Activated CD8-positive, alpha-beta T cell treated with anti-CD3 and anti-CD28 coated beads, Interleukin-2, amount 10 ng/mL, durations not matched to agents 7 days and 5 days (primary cell): ENCODE measurements at regions not wholly inside any gene's neighbourhood (a gene's known extent, or its start where the extent isn't known, plus 50 kb on each side); places are given as distances from the start of the nearest gene placed in this dataset.

ENCODE experiments used
- ATAC-seq: fragments of 150-1000 bp; cut with Tn5 transposase; one replicate; pipeline ENCODE4 v1.10.0; 2021; ENCODE audit warnings: moderate library complexity
- CTCF ChIA-PET: fragments of 350-600 bp; sonication (Branson Sonifier 250); formaldehyde crosslinking; loops from one replicate; lab custom pipeline; 2021; ENCODE audit warnings: antibody characterized with exemption; lab: Charles Lee
- POLR2A ChIA-PET: fragments of 350-600 bp; sonication (Branson Sonifier 250); formaldehyde crosslinking; loops from one replicate; lab custom pipeline; 2021; ENCODE audit warnings: antibody characterized with exemption; lab: Charles Lee
- DNase-seq: peaks from one replicate; pipeline ENCODE4 v3.0.0-alpha.2; 2020
- H3K27ac Mint-ChIP-seq: one replicate; pipeline ENCODE4 v1.8.0; 2021; ENCODE audit warnings: mild to moderate bottlenecking, mixed read lengths
- H3K27me3 Mint-ChIP-seq: one replicate; pipeline ENCODE4 v1.8.0; 2021; ENCODE audit warnings: low read depth, mixed read lengths
- H3K36me3 Mint-ChIP-seq: one replicate; pipeline ENCODE4 v1.8.0; 2021; ENCODE audit warnings: low read depth, mixed read lengths
- H3K4me1 Mint-ChIP-seq: one replicate; pipeline ENCODE4 v1.8.0; 2021; ENCODE audit warnings: low read depth, mixed read lengths
- H3K4me3 Mint-ChIP-seq: one replicate; pipeline ENCODE4 v1.8.0; 2021; ENCODE audit warnings: mild to moderate bottlenecking, mixed read lengths
- H3K9me3 Mint-ChIP-seq: one replicate; pipeline ENCODE4 v1.8.0; 2022; ENCODE audit warnings: mixed read lengths; ENCODE audit not compliant: insufficient read depth

DNA sequence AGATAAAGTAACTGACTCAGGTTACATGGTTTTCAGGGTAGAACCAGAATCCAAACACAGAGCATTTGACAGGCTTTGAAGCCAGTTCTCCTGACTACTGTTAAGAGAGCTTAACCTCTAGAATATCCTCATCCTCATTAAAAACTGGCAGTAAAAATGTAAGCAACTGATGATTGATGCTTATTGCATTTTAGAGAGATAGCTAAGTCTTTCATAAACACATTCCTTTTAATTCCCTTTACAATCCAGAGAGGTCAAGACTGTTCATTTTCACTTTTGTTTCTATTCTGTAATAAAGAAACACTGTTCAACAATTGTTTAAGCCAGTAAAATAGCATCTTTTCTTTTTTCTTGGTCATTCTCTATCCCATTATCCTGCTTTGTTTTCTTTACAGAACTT is 53.9 kb upstream of the RAB27B start:
- CTCF ChIA-PET, result no interaction called here
- POLR2A ChIA-PET, result no interaction called here
- ATAC-seq, result no peak
- Mint-ChIP-seq H3K4me1 (no peaks in the 10 kb centered on the region), H3K36me3 (no peaks in the 10 kb centered on the region), H3K27ac (no peak overlapping the region), H3K27me3 (peaks cover 16% of the 10 kb centered on the region), H3K9me3 (no peaks in the 10 kb centered on the region), H3K4me3 (no peak overlapping the region)
- no peak for DNase-seq

DNA sequence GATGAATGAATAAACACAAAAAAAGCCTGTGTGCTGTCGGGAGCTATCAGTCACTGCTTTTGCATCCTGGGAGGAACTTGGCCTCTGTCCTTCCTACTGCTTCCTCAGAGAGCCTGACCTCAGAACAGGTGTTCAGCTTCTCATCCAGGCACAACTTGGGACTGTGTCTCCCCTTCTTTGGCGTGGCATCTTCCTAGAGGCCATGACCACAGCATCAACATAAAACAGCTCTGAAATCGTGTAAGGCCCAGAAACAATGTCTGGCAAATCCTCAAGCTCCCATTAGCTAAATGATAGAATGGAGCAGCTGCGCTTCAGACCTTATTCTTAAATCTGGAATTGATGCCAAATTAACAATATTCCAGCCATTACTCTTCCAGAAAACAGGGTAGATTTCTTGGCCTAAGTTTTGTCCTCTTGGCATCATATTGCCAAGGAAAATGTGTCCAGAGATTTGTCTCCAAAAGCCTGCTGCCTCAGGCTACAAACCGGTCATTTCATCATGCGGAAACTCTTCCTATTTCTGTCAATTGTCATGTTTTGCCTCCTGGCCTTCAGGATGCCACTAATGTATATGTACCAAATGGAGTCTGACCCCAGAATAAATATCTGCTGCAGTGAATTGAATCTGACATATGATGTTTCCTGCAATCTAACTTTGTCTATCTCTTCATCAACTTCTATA is 53.2 kb upstream of the RAB27B start:
- no peaks in the 10 kb centered on the region for H3K9me3 Mint-ChIP-seq
- ChIA-PET CTCF (no interaction called here), POLR2A (no interaction called here)
- ATAC-seq, result no peak
- H3K4me3 Mint-ChIP-seq, result no peak overlapping the region
- no peak overlapping the region for H3K27ac Mint-ChIP-seq
- H3K27me3 Mint-ChIP-seq, result peaks cover 16% of the 10 kb centered on the region
- no peaks in the 10 kb centered on the region for H3K4me1 Mint-ChIP-seq
- H3K36me3 Mint-ChIP-seq, result no peaks in the 10 kb centered on the region
- DNase-seq, result no peak

DNA sequence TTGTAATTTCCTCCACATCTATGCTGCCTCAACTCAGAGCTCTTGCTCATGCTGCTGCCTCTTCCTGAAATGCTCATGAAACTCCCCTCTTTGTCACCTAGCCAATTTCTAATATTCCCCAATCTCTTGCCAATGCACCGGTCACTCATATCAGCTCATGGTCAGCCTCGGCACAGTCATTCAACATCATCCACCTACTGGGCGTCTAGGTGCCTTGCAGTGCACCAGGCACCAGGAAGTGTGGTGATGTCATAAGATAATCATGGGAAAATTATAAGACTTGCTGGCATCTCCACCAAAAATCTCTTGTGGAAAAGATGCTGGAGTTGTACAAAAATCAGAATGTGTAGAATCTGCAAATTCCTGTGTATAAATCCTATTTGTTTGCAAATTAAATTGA is 52.6 kb upstream of the RAB27B start:
- DNase-seq, result no peak
- no peak overlapping the region for H3K4me3 Mint-ChIP-seq

DNA sequence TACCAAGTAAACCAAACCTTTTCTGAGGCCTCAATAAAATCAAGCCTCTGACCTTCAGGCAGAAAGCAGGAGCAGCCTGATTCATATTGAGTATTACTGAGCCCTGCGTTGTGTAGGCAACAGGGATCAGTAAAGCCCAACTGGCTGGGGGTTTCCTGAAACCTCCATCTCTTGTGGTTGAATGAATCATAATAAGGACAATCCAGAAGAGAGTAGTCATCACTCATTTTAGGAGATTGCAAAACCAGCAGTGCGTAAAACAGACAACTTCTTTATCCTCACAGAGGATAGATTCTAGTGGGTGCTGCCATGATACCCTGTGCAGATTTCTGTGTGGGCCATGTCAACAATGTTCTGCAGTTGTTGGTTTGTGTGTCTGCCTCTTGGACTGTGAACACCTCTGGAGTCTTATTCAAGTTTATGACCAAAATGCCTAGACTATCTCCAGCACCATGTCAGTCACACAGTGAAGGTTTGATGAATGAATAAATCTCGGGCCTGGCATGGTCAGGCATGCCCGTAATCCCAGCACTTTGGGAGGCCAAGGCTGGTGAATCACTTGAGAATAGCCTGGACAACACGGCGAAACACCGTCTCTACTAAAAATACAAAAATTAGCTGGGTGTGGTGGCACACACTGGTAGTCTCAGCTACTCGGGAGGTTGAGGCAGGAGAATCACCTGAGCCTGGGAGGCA is 51.8 kb upstream of the RAB27B start:
- Mint-ChIP-seq H3K4me1 (no peaks in the 10 kb centered on the region), H3K4me3 (no peak overlapping the region), H3K9me3 (no peaks in the 10 kb centered on the region), H3K27ac (no peak overlapping the region), H3K27me3 (peaks cover 14% of the 10 kb centered on the region), H3K36me3 (no peaks in the 10 kb centered on the region)
- ATAC-seq (no peak), DNase-seq (no peak)
- CTCF ChIA-PET, result no interaction called here
- POLR2A ChIA-PET, result no interaction called here

More for the DNA sequence above, 52.6 kb upstream of the RAB27B start:
- Mint-ChIP-seq H3K36me3 (no peaks in the 10 kb centered on the region), H3K27ac (no peak overlapping the region), H3K27me3 (peaks cover 16% of the 10 kb centered on the region), H3K4me1 (no peaks in the 10 kb centered on the region), H3K9me3 (no peaks in the 10 kb centered on the region)
- ATAC-seq, result no peak
- ChIA-PET CTCF (no interaction called here), POLR2A (no interaction called here)

DNA sequence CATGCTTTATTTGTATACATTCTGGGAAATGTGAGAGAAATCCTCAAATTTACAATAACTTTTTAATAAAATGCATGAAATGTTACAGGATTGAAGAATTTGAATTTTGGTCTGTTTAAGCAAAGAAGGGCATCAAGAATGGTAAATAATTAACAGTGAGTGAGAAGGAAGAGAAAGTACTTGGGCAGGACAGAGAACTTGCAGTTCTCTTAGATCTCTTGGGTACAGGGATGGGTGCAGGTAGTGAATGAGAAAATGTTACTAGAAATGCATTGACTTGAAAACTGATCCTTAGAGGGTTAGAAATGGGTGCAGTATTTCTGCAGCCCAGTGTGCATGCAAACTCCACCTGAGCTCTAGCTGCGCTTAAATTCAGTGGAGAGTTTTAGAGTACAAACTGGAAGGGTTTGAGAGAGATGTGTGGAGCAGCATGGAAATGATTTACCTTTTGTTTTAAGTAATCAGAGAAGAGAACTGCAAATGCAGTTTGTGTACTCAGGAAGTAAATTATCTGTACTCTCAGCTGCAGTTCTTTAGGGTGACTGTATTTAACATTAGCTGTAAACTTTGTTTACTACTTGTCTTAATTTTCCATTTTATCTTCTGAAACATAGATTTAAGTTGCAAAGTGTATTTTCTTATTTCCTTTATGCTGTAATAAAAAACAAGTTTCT is 51.0 kb upstream of the RAB27B start:
- DNase-seq (no peak), ATAC-seq (no peak)
- H3K36me3 Mint-ChIP-seq, result no peaks in the 10 kb centered on the region
- no peaks in the 10 kb centered on the region for H3K4me1 Mint-ChIP-seq
- no peak overlapping the region for H3K4me3 Mint-ChIP-seq
- POLR2A ChIA-PET, result no interaction called here
- H3K27me3 Mint-ChIP-seq, result peaks cover 11% of the 10 kb centered on the region
- H3K9me3 Mint-ChIP-seq, result no peaks in the 10 kb centered on the region
- H3K27ac Mint-ChIP-seq, result no peak overlapping the region
- CTCF ChIA-PET, result no interaction called here

DNA sequence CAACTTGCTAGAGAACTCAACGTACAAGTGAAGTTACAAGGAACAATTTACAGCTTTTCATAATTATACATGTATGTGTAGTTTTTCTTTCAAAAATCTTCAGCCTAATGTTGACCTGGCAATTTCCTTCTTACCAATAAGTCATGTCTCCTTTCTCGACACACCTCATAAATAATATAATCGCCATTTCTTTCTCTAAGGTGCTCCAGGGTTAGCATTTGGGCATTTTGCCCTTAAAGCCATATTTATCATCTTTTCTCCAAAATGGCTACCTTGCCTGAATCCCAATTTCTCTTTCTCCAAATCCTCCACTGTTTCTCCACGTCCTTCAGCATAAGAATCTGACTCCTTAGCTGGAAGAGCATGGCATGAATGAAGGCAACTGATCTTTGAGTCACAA is 50.3 kb upstream of the RAB27B start:
- Mint-ChIP-seq H3K27ac (no peak overlapping the region), H3K4me3 (no peak overlapping the region), H3K27me3 (peaks cover 10% of the 10 kb centered on the region), H3K36me3 (no peaks in the 10 kb centered on the region), H3K4me1 (no peaks in the 10 kb centered on the region), H3K9me3 (no peaks in the 10 kb centered on the region)
- no peak for DNase-seq
- no peak for ATAC-seq
- CTCF ChIA-PET, result no interaction called here
- POLR2A ChIA-PET, result no interaction called here
